H7 (cell line): ENCODE measurements at regions not wholly inside any gene's neighbourhood (a gene's known extent, or its start where the extent isn't known, plus 50 kb on each side); places are given as distances from the start of the nearest gene placed in this dataset.

Experiments used
- DNase-seq: peaks from one replicate; pipeline ENCODE4 v3.0.0; 2012
- H3K27me3 ChIP-seq: 2 replicates; pipeline ENCODE4 v1.6.0; 2011; ENCODE audit warnings: mild to moderate bottlenecking, low read length; ENCODE audit not compliant: control insufficient read depth, insufficient read depth
- H3K36me3 ChIP-seq: replicated peaks from 2 replicates; pipeline ENCODE4 v1.5.1; 2011; ENCODE audit warnings: low read length; ENCODE audit not compliant: control insufficient read depth, insufficient read depth
- H3K4me3 ChIP-seq: 2 replicates; pipeline ENCODE4 v1.5.1; 2011; ENCODE audit warnings: low read depth, mild to moderate bottlenecking, control low read depth, low read length, moderate library complexity; ENCODE audit not compliant: insufficient read depth

DNA sequence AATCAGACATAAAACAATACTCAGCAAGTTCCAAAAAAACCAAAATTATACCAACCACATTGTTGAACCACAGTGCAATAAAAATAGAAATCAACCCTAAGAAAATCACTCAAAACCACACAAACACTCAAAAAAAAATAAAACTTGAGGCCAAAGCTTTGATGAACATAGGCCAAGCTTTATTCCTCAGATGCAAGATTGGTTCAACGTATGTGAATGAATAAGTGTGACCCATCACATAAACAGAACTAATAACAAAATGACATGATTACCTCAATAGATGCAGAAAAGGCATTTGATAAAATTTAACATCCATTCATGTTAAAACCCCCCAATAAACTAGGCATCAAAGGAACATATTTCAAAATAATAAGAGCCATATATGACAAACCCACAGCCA lies 506.1 kb upstream of the FZD8 start:
- no peaks in the 10 kb centered on the region for H3K27me3 ChIP-seq
- no peak overlapping the region for H3K4me3 ChIP-seq
- DNase-seq = no peak
- no peaks in the 10 kb centered on the region for H3K36me3 ChIP-seq

DNA sequence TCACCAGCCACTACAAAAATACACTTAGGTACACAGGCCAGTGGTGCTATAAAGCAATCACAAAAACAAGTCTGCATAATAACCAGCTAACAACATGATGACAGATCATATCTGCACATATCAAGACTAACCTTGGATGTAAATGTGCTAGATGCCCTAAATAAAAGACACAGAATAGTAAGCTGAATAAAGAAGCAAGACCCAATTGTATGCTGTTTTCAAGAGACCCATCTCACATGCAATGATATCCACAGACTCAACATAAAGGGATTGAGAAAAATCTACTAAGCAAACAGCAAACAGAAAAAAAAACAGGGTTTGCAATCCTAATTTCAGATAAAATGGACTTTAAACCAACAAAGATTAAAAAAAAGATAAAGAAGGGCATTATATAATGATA lies 505.4 kb upstream of the FZD8 start:
- DNase-seq = no peak
- Histone ChIP-seq H3K36me3 (no peaks in the 10 kb centered on the region), H3K27me3 (no peaks in the 10 kb centered on the region), H3K4me3 (no peak overlapping the region)

DNA sequence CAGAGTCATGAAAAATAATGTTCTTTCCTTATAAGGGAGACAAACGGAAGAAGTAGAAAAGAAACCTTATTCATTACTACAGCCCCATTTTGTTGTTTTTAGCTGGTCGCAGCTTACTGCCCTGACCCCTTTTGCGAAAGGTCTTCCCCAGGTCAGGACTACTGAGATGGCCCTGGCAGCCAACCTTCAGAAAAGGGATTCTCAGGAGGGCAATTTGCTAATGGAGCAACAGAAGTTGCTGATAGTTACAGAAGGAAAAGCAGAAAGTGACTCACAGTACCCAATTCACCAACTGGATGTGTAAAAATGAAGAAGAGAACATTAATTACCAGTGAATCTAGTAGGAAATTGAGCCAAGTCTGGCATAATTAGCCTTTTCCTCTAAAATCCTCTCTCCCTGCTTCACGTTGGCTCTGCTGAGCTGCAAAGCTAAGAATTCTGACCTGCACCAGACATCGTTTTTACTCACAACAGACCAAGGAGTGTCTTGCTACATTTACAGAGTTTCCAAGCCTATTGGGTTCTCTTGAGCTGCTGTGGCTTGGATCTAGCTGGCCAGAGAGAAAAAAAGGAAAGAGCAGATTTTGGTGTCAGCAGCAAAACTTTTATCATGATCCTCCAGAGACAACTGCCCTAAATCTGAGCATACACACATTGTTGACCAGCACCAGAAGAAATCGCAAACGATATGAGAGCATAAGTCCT lies 499.9 kb upstream of the FZD8 start:
- Histone ChIP-seq H3K4me3 (no peak overlapping the region), H3K27me3 (no peaks in the 10 kb centered on the region), H3K36me3 (no peaks in the 10 kb centered on the region)
- DNase-seq = no peak

DNA sequence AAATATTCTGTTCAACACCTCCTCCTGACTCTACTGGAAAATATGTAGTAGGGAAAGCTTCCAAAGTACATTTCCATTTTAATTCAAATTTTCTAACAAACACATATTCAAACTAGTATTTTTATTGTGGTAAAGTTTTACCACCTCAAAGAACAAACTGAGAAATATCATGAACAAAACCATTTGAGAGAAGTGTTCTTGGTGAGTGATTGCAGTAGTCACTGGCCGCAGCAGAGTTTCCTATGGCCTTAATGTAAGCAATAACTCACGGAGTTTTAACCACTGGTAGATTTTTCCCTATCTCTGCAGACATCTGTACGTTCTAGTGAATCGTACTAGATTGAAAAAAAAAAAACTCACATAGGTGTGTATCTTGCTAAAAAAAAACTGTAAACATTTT lies 487.0 kb upstream of the FZD8 start:
- H3K27me3 ChIP-seq = no peaks in the 10 kb centered on the region

DNA sequence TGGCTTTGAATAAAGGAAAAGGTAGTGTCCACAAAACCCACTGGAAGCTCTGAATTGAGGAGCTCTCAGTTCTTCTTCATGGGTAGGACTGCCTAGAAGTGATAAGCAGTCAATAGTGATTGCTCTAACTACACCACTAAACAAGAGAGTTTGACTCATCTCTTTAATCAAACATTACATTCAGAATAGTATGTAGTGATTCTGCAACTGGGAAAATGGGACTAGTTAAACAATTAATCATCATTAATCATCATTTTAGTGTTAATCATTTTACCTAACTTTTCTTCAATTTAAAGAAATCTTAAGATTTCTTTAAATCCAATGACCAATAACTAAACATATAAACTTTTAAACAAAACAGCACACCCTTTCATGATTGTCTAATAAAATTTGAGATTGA lies 484.0 kb upstream of the FZD8 start:
- no peak for DNase-seq
- Histone ChIP-seq H3K27me3 (no peaks in the 10 kb centered on the region), H3K4me3 (no peak overlapping the region), H3K36me3 (no peaks in the 10 kb centered on the region)

More for the DNA sequence above, 487.0 kb upstream of the FZD8 start:
- Histone ChIP-seq H3K36me3 (no peaks in the 10 kb centered on the region), H3K4me3 (no peak overlapping the region)
- no peak for DNase-seq

DNA sequence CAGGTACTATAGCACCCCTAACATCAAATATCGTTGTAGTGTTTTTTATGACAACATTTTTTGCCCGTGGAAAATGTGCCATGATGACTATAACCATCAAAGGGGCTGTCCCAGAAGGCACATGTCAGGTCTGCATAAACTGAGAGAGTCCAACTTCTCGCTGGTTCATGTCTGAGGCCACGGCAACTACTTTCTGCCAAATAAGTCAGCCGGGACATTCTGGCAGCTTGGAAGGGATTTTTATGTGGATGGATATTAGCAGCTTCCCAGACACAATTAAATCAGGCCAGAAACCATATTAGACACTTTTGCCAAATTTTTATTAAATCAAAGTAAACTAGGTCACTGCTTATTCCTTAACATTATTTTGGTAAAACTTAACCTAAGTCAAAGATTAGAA lies 477.4 kb upstream of the FZD8 start:
- Histone ChIP-seq H3K36me3 (no peaks in the 10 kb centered on the region), H3K27me3 (no peaks in the 10 kb centered on the region), H3K4me3 (no peak overlapping the region)
- no peak for DNase-seq

DNA sequence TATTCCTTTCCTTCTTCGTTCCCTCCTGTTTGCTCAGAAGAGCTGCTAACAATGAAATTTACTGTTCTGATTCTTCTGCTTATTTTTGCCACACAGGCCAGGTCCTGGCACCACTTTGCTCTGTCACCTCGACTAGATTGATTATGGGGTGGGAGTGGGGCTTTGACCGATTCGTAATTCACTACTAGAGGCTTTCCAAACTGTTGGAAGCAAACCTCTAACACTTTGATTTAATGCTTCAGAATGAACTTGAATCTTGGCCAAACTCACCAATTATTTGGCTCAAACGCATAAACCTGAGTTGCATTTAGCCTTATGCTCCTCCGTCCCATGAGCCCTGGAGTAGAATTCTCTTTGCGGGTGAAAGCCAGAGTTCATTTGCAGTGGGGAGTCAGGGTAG lies 476.2 kb upstream of the FZD8 start:
- H3K36me3 ChIP-seq = no peaks in the 10 kb centered on the region
- H3K4me3 ChIP-seq = no peak overlapping the region
- H3K27me3 ChIP-seq = no peaks in the 10 kb centered on the region
- DNase-seq = no peak

DNA sequence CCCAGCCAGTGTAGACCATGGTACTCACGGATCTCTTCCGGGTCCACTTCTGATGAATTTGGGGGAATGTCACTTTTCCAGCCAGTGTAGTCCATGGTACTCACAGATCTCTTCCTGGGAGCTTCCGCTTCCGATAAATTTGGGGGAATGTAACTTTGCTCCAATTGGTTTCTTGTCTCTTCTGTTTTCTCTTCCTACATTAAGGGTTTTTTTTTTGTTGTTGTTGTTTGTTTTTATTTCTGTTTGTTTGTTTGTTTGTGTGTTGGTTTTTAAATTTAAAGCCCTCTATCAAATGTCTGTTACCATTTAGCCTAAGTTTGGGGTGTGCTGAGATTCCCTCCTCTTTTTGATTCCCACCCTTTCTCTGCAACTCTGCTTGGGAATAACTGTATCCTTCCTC lies 475.8 kb upstream of the FZD8 start:
- H3K4me3 ChIP-seq = no peak overlapping the region
- no peaks in the 10 kb centered on the region for H3K36me3 ChIP-seq
- no peaks in the 10 kb centered on the region for H3K27me3 ChIP-seq
- DNase-seq = no peak

DNA sequence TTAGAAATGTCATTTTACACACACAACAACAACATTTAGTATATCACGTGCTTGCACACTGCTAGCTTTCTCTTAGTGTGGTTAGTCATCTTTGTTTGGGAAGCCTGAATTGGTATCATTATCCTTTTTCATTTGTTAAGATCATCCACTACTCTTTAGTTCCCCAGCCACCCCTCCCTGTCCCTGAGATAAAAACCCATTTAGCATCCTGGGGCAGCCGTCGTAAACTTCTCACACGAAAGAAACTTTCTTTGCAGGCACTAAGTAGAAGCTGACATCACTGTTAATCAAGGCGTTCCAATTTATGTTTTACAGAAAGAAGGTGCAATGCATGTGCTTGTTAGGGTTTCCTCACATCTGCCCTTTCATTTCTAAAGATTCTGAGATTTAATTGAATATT lies 475.1 kb upstream of the FZD8 start:
- Histone ChIP-seq H3K27me3 (no peaks in the 10 kb centered on the region), H3K4me3 (no peak overlapping the region), H3K36me3 (no peaks in the 10 kb centered on the region)
- no peak for DNase-seq

DNA sequence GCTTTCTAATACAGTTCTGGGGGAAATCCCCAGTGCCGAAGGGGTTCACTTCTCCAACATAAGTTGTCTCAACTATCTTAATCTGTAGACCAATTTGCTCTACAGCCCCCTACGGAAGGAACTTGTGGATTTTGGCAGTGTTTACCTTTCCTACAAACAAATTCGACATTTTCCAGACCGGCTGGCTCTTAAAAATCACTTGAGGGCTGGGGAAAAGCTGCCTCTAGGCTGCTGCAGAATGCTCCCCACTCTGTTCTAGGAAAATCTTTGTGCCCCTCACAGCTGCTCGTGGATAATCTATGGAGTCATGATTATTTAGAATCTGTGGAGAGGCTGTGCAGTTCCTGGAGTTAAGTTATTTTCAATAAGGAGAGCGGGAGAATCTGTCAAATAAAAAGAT lies 474.6 kb upstream of the FZD8 start:
- H3K4me3 ChIP-seq = no peak overlapping the region
- no peaks in the 10 kb centered on the region for H3K27me3 ChIP-seq
- no peaks in the 10 kb centered on the region for H3K36me3 ChIP-seq
- DNase-seq = no peak

DNA sequence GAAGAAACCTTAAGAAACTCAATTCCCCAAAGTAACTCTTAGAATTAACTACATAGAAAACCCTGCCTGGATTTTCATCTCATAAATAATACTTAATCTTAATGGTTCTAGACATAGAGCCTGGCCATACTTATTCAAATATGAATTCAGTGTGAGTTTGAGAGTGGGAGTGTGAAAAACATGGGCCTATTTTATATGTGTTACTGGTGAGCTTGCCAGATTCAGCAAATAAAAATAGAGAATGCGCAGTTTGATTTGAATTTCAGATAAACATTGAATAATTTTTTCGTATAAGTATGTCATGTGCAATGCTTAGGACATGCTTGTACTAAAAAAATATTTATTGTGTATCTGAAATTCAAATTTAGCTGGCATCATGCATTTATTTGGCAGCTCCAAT lies 473.9 kb upstream of the FZD8 start:
- Histone ChIP-seq H3K36me3 (no peaks in the 10 kb centered on the region), H3K27me3 (no peaks in the 10 kb centered on the region), H3K4me3 (no peak overlapping the region)
- no peak for DNase-seq

DNA sequence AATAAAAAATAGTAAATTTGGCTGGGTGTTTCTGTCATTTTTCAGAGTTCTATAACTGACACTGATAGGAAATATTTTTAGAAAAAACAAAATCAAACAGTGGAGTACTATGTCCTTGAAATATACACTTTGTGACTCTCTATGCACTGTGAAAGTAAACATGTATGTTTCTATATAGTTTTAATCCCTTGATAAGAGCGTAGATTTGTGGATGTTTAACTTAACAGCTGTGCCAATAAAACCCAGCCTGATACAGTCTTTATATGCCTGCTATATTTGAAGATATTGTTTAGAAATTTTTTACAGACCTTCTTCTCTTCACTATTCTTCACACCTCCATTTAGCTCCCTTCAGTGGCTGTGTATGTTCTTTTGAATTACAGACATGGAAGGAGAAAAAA lies 473.3 kb upstream of the FZD8 start:
- DNase-seq = no peak
- Histone ChIP-seq H3K36me3 (no peaks in the 10 kb centered on the region), H3K27me3 (no peaks in the 10 kb centered on the region), H3K4me3 (no peak overlapping the region)

DNA sequence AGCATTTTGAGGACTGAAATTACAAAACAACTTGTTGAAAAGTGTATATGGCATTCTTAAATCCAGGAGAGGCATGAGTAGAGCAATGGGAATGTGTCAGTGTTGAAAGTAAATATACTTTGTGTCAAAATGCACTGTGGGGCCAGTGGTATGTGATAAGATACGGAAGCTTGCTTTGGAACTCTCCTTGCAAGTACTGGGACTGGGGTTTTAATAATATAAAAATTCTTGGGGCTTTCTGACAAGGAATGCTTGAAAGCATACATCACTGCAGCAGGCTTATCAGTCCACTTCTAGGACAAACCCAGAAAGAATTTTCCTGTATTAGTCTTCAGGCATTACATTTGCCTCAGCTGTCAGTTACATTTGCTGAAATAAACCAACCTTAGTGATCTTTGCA lies 472.8 kb upstream of the FZD8 start:
- H3K4me3 ChIP-seq = no peak overlapping the region
- no peaks in the 10 kb centered on the region for H3K27me3 ChIP-seq
- DNase-seq = no peak
- H3K36me3 ChIP-seq = no peaks in the 10 kb centered on the region

DNA sequence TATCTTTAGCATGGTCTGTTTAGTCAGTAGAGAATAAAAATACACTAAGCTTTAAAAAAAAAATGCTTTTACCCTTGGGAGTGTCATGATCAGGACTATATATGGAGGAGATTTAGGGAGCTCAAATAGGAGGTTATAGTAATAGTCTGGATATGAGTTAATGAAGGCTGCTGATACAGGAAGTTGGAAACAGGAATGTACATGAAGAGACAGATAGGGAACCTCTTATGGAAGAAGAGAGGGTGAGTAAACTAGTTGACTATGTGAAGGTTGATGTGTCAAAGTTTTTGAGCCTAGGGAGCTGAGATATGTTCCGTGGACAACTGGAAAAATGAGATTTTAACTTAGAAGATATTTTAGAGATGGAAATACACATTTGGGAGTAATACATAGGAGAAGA lies 472.0 kb upstream of the FZD8 start:
- Histone ChIP-seq H3K4me3 (no peak overlapping the region), H3K27me3 (no peaks in the 10 kb centered on the region), H3K36me3 (no peaks in the 10 kb centered on the region)
- DNase-seq = no peak

DNA sequence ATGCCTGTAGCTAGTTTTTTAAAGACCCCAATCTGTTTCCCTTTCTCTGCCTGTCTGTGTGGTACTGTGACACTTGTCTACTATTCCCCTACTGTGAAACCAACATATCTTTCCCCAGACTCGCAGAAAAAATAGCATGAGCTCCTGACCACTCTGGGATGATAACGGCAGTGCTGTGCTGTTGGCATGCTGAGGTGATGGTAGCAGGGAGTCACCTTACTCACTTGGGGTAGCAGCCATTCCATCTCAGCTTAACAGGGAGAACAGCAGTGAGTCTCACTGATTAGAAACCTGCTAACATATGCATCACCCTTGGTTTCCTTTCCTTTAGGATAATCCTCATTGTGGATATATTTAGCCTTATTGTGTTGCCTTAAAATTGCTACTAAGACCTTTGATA lies 469.6 kb upstream of the FZD8 start:
- Histone ChIP-seq H3K27me3 (no peaks in the 10 kb centered on the region), H3K4me3 (no peak overlapping the region), H3K36me3 (no peaks in the 10 kb centered on the region)
- DNase-seq = no peak

DNA sequence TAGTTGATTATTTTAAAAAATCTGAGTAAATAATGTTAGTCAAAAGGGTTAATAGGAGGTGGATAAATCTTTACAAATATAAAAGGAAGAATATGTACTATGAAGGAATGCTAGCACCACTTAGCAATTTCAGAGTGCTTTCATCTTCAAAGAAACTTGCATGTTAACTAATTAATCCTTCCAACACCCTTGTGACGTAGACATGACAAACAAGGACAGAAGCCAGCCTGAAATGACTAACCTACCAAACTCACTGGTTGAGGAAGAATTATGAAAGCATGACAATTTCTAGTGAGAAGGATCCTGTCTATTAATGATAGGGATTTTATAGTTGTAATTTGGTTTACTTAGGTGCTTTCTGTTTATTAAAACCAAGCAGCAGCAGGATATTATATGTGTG lies 468.0 kb upstream of the FZD8 start:
- H3K27me3 ChIP-seq = no peaks in the 10 kb centered on the region
- H3K4me3 ChIP-seq = no peak overlapping the region
- no peaks in the 10 kb centered on the region for H3K36me3 ChIP-seq
- no peak for DNase-seq
